CD14-positive monocyte (primary cell): ENCODE measurements at regions not wholly inside any gene's neighbourhood (a gene's known extent, or its start where the extent isn't known, plus 50 kb on each side); places are given as distances from the start of the nearest gene placed in this dataset.

ENCODE experiments used
- DNase-seq, 3 donors: peaks; one replicate each; pipeline ENCODE4 v3.0.0-alpha.2; 2011 to 2022
- H2AFZ ChIP-seq: 2 replicates; pipeline ENCODE4 v1.6.0; 2012; ENCODE audit warnings: mild to moderate bottlenecking, low read depth, low read length, inconsistent platforms; ENCODE audit not compliant: insufficient read depth, poor library complexity, severe bottlenecking
- H3K27ac ChIP-seq, 2 donors: 1 replicate in 1 of 2; 2 replicates in 1 of 2; pipeline ENCODE4 v1.5.1; 2012 to 2013; ENCODE audit warnings: low read length in 2 of 2, control low read depth in 1 of 2, inconsistent platforms in 1 of 2, low read depth in 1 of 2, mild to moderate bottlenecking in 1 of 2
- H3K27me3 ChIP-seq, 2 donors: one replicate each; pipeline versions ENCODE4 v1.6.0 to v1.6.1; 2011 to 2013; ENCODE audit warnings: low read length in 2 of 2; ENCODE audit not compliant: control insufficient read depth in 2 of 2, insufficient read depth in 2 of 2
- H3K36me3 ChIP-seq, 2 donors: replicated peaks in 1 of 2; 1 replicate in 1 of 2; 2 replicates in 1 of 2; pipeline versions ENCODE4 v1.5.1 to v1.6.1; 2012 to 2013; ENCODE audit warnings: low read length in 2 of 2, control low read depth in 1 of 2, inconsistent platforms in 1 of 2, mild to moderate bottlenecking in 1 of 2; ENCODE audit not compliant: insufficient read depth in 2 of 2, control insufficient read depth in 1 of 2
- H3K4me1 ChIP-seq, 2 donors: 1 replicate in 1 of 2; 2 replicates in 1 of 2; pipeline versions ENCODE4 v1.5.1 to v1.6.1; 2012 to 2013; ENCODE audit warnings: low read length in 2 of 2, control low read depth in 1 of 2, inconsistent platforms in 1 of 2, mild to moderate bottlenecking in 1 of 2, moderate library complexity in 1 of 2; ENCODE audit not compliant: insufficient read depth in 2 of 2, control insufficient read depth in 1 of 2
- H3K4me2 ChIP-seq: replicated peaks from 2 replicates; pipeline ENCODE3; 2012; ENCODE audit warnings: low read length, moderate library complexity, mild to moderate bottlenecking; ENCODE audit not compliant: poor library complexity, severe bottlenecking; ENCODE audit errors: extremely low read depth
- H3K4me3 ChIP-seq, 3 experiments: fragments of 200-600 bp in 1 of 3; sonication (generic) in 1 of 3; replicated peaks in 1 of 3; 1 replicate in 2 of 3; 2 replicates in 1 of 3; pipeline ENCODE4 v1.5.1; 2011 to 2013; ENCODE audit warnings: low read length in 3 of 3, mild to moderate bottlenecking in 3 of 3, control low read depth in 2 of 3, low read depth in 2 of 3, inconsistent platforms in 1 of 3, moderate library complexity in 1 of 3
- H3K79me2 ChIP-seq: 2 replicates; pipeline ENCODE4 v1.6.0; 2012; ENCODE audit warnings: mild to moderate bottlenecking, control low read depth, inconsistent platforms, low read length, moderate library complexity; ENCODE audit not compliant: insufficient read depth
- H3K9ac ChIP-seq: 2 replicates; pipeline ENCODE4 v1.6.0; 2017; ENCODE audit warnings: low read length, mild to moderate bottlenecking; ENCODE audit not compliant: insufficient read depth, poor library complexity, severe bottlenecking
- H3K9me3 ChIP-seq, 2 donors: replicated peaks in 1 of 2; 1 replicate in 1 of 2; 2 replicates in 1 of 2; pipeline versions ENCODE4 v1.5.1 to v1.6.1; 2012 to 2013; ENCODE audit warnings: low read length in 2 of 2, control low read depth in 1 of 2; ENCODE audit not compliant: control insufficient read depth in 1 of 2, insufficient read depth in 1 of 2
- H4K20me1 ChIP-seq: 2 replicates; pipeline ENCODE4 v1.6.0; 2012; ENCODE audit warnings: mild to moderate bottlenecking, low read length, control low read depth, moderate library complexity; ENCODE audit not compliant: insufficient read depth
- H3K27ac Mint-ChIP-seq, 7 donors: one replicate each; pipeline ENCODE4 v1.8.0; 2020; ENCODE audit warnings: mild to moderate bottlenecking in 7 of 7, mixed read lengths in 7 of 7, moderate library complexity in 6 of 7, inconsistent platforms in 2 of 7
- H3K27me3 Mint-ChIP-seq, 3 donors: one replicate each; pipeline ENCODE4 v1.8.0; 2021 to 2022; ENCODE audit warnings: low read depth in 3 of 3, mild to moderate bottlenecking in 3 of 3, mixed read lengths in 3 of 3, moderate library complexity in 3 of 3, inconsistent platforms in 1 of 3
- H3K36me3 Mint-ChIP-seq, 2 donors: one replicate each; pipeline ENCODE4 v1.8.0; 2020; ENCODE audit warnings: mixed read lengths in 2 of 2, inconsistent platforms in 1 of 2, mild to moderate bottlenecking in 1 of 2
- H3K4me1 Mint-ChIP-seq: one replicate; pipeline ENCODE4 v1.8.0; 2020; ENCODE audit warnings: mild to moderate bottlenecking, mixed read lengths
- H3K4me3 Mint-ChIP-seq, 2 donors: one replicate each; pipeline ENCODE4 v1.8.0; 2020; ENCODE audit warnings: mild to moderate bottlenecking in 2 of 2, mixed read lengths in 2 of 2, moderate library complexity in 1 of 2
- H3K9me3 Mint-ChIP-seq, 7 donors: one replicate each; pipeline ENCODE4 v1.8.0; 2020 to 2022; ENCODE audit warnings: mixed read lengths in 7 of 7, mild to moderate bottlenecking in 6 of 7, moderate library complexity in 6 of 7, inconsistent platforms in 2 of 7
- WGBS: methylation state at CpG from one replicate; pipeline ENCODE4 v1.1.5; 2013; ENCODE audit warnings: missing lambda C conversion rate; ENCODE audit not compliant: insufficient coverage; 5-methylcytosine and 5-hydroxymethylcytosine counted together
- intact Hi-C, 2 donors: fragments of 100-400 bp; cut with micrococcal nuclease; formaldehyde crosslinking; loops; one replicate each; pipeline versions ENCODE4 v1.15.0 to v1.15.1; 2023
- TF ChIP-seq, protein P1 (sequence below): fragments of 200-600 bp; IDR thresholded peaks from one replicate; pipeline ENCODE4 v1.8.0; 2022; ENCODE audit warnings: antibody characterized with exemption, mild to moderate bottlenecking

DNA sequence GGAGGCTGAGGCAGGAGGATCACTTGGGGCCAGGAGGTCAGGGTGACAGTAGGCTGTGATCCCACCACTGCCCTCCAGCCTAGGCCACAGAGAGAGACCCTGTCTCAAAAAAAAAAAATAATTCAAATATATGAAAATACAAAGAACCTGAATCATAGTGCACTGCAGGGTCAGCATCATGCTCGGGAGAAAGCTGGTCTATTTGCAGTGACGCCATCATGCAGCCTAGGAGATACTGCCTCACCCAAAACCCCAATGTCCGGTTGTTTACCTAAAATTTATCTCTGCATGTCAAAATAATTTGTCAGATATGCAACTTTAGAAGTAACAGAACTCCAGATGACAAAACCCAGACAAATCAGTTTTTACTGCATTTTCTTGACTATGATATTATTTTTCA lies 61.5 kb upstream of the ALKAL2 start:
- whole genome bisulfite sequencing: 100% methylated on average over 2 of the region's 3 CpGs
- Histone ChIP-seq H3K9me3 (no peaks in the 10 kb centered on the region), H2AFZ (no peak overlapping the region), H3K9ac (no peak overlapping the region), H3K36me3 (no peaks in the 10 kb centered on the region), H4K20me1 (no peaks in the 10 kb centered on the region), H3K4me2 (no peak overlapping the region), H3K79me2 (no peaks in the 10 kb centered on the region), H3K4me3 (no peak overlapping the region), H3K4me1 (no peaks in the 10 kb centered on the region), H3K27me3 (no peaks in the 10 kb centered on the region), H3K27ac (no peak overlapping the region)
- TF ChIP-seq, protein P1, sequence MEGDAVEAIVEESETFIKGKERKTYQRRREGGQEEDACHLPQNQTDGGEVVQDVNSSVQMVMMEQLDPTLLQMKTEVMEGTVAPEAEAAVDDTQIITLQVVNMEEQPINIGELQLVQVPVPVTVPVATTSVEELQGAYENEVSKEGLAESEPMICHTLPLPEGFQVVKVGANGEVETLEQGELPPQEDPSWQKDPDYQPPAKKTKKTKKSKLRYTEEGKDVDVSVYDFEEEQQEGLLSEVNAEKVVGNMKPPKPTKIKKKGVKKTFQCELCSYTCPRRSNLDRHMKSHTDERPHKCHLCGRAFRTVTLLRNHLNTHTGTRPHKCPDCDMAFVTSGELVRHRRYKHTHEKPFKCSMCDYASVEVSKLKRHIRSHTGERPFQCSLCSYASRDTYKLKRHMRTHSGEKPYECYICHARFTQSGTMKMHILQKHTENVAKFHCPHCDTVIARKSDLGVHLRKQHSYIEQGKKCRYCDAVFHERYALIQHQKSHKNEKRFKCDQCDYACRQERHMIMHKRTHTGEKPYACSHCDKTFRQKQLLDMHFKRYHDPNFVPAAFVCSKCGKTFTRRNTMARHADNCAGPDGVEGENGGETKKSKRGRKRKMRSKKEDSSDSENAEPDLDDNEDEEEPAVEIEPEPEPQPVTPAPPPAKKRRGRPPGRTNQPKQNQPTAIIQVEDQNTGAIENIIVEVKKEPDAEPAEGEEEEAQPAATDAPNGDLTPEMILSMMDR: no peak
- intact Hi-C loops: no loop called here
- Mint-ChIP-seq H3K4me1 (no peaks in the 10 kb centered on the region), H3K27ac (no peak overlapping the region), H3K4me3 (no peak overlapping the region), H3K9me3 (peaks cover 0 to 5% (median 0%) of the 10 kb centered on the region in 7 donors), H3K36me3 (no peaks in the 10 kb centered on the region), H3K27me3 (no peaks in the 10 kb centered on the region)
- DNase-seq: no peak

DNA sequence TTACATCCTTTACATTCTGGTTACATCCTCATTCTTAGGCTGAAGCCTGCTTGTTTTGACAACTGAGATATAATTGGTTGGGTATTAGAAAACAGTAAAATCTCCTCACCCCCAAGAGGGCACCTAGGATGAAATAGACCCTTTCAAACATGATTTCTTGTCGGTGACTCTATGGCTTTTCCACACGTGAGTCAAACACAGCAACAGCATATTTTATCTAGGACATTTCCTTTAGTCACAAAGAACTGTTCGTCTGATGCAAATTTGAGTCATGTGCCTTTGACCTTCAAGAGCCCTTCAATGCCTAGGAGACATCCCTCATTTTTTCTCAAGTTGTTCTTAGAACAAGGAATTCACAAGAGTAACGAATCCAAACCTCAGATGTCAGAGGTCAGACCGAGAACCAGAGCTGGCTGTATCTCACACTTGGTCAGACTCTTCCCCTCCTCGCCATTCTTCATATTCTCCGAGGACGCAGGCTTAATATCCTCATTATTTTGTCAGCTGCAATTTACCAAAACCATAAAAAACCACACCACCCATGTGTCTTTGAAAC lies 60.5 kb upstream of the ALKAL2 start:
- Histone ChIP-seq H3K4me1 (no peaks in the 10 kb centered on the region), H3K4me3 (no peak overlapping the region), H3K4me2 (no peak overlapping the region), H3K27me3 (no peaks in the 10 kb centered on the region), H3K9ac (no peak overlapping the region), H2AFZ (no peak overlapping the region), H3K9me3 (no peaks in the 10 kb centered on the region), H3K79me2 (no peaks in the 10 kb centered on the region), H3K27ac (no peak overlapping the region), H4K20me1 (no peaks in the 10 kb centered on the region), H3K36me3 (no peaks in the 10 kb centered on the region)
- WGBS: 71% methylated on average over 5 of the region's 8 CpGs
- H3K9me3 Mint-ChIP-seq: peaks cover 0 to 5% (median 0%) of the 10 kb centered on the region in 7 donors
- H3K27me3 Mint-ChIP-seq: no peaks in the 10 kb centered on the region
- intact Hi-C loops: no loop called here
- no peak overlapping the region for H3K4me3 Mint-ChIP-seq
- H3K36me3 Mint-ChIP-seq: no peaks in the 10 kb centered on the region
- TF ChIP-seq, protein P1: no peak
- no peak overlapping the region for H3K27ac Mint-ChIP-seq
- no peak for DNase-seq
- no peaks in the 10 kb centered on the region for H3K4me1 Mint-ChIP-seq
